ENCODE measurements at regions not wholly inside any gene's neighbourhood (a gene's known extent, or its start where the extent isn't known, plus 50 kb on each side); places are given as distances from the start of the nearest gene placed in this dataset.

DNA sequence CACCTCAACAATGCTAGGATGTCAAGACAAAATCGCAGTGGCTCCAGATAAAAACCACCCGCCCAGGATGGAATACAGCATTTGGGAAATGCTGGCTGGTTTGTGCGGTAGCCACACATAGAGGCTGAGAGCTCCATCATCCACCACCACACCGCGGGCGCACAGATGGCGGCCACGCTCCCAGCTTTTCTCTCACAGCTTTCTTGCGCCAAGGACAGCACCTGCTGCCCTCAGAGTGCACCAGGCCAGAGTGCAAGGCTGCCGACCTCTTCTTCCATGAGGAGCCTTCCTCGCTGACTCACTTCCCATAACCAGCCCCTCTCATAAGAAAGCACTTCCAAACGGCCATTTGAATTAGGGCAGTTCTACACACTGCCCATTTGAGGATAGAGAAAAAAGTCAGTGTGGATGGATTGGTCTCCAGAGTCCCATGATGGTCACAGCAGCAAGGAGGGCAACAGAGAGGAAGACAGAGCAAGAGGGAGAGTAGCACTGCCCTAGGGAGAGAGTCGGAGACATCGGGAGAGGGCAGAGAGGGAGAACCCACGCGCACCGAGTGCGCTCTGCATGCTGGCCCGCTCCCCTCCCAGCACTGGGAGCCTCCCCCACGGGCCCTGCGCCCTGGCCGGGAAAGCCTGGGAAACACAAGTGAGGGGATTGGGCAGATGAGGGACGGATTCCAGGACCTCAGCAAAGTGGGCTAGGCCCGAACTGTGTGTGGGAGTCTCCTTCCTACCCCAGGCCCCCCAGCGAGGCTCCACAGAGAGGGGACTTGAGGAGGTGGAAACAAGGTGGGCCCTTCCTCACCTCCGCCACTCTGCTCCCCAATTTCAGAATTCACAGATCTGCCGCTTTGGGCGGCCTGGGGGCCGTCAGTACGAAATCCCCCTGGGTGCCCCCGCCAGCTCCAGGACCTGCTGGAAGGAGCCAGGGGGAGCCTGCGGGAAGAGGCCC, 156.9 kb downstream of the USP12 start:
- Histone ChIP-seq H3K27ac (ENCODE audit: low read length) (no peak overlapping the region), H3K36me3 (ENCODE audit: control insufficient read depth, insufficient read depth, low read length) (no peaks in the 10 kb centered on the region), H3K27me3 (ENCODE audit: control insufficient read depth, insufficient read depth, low read length) (no peaks in the 10 kb centered on the region), H3K9me3 (ENCODE audit: control insufficient read depth, insufficient read depth, low read length) (no peaks in the 10 kb centered on the region), H3K4me3 (ENCODE audit: low read length) (no peak overlapping the region), H3K4me1 (ENCODE audit: control insufficient read depth, insufficient read depth, low read length) (peaks cover 2% of the 10 kb centered on the region; the same call in 1 of the 2 replicates)
- no CpG with 5 or more reads among the region's 32 CpGs for WGBS (ENCODE audit: insufficient coverage, insufficient read length)
- DNase-seq (ENCODE audit: low read depth, low spot score), result no peak

DNA sequence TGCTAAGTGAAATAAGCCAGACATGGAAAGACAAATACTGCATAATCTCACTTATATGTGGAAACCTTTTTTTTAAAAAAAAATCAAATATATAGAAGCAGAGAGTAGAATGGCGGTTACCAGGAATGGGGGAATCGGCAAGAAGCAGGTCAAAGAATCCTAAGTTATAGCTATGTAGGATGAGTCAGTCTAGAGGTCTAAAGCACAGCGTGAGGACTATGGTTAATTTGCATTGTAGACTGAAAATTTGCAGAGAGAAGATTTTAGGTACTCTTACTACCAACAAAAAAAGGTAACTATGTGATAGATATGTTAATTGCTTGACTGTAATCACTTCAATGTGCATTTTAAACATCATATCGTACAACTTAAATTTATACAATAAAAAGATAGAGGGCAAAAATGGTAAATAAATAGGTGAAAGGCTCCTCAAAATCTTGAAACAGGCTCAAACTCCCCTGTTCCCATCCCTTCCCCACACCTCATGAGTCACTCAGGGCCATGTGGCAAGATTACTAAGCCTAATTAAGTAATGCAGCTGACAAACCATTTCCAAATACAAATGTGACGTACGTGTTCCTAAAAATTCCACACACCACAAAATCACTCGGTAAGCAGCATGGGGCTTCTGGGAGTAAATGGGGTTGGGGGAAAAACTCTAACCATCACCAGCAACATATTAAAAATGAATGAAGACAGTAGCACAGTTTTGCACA, 159.0 kb downstream of the USP12 start:
- no CpG with 5 or more reads among the region's 7 CpGs for WGBS (ENCODE audit: insufficient coverage, insufficient read length)
- Histone ChIP-seq H3K36me3 (ENCODE audit: control insufficient read depth, insufficient read depth, low read length) (no peaks in the 10 kb centered on the region), H3K27me3 (ENCODE audit: control insufficient read depth, insufficient read depth, low read length) (no peaks in the 10 kb centered on the region), H3K4me1 (ENCODE audit: control insufficient read depth, insufficient read depth, low read length) (no peaks in the 10 kb centered on the region), H3K27ac (ENCODE audit: low read length) (no peak overlapping the region), H3K9me3 (ENCODE audit: control insufficient read depth, insufficient read depth, low read length) (no peaks in the 10 kb centered on the region), H3K4me3 (ENCODE audit: low read length) (no peak overlapping the region)
- no peak for DNase-seq (ENCODE audit: low read depth, low spot score)

GRCh38 chr13:27011661-27012060, 159.9 kb downstream of the USP12 start:
- no peaks in the 10 kb centered on the region for H3K36me3 ChIP-seq (ENCODE audit: control insufficient read depth, insufficient read depth, low read length)
- no peaks in the 10 kb centered on the region for H3K27me3 ChIP-seq (ENCODE audit: control insufficient read depth, insufficient read depth, low read length)
- no peak for DNase-seq (ENCODE audit: low read depth, low spot score)
- no peak overlapping the region for H3K4me3 ChIP-seq (ENCODE audit: low read length)
- H3K27ac ChIP-seq (ENCODE audit: low read length), result no peak overlapping the region
- H3K9me3 ChIP-seq (ENCODE audit: control insufficient read depth, insufficient read depth, low read length), result no peaks in the 10 kb centered on the region
- peaks cover under 1% of the 10 kb centered on the region; the same call in 1 of the 2 replicates for H3K4me1 ChIP-seq (ENCODE audit: control insufficient read depth, insufficient read depth, low read length)
- no CpG with 5 or more reads among the region's 5 CpGs for WGBS (ENCODE audit: insufficient coverage, insufficient read length)

- Histone ChIP-seq H3K36me3 (ENCODE audit: control insufficient read depth, insufficient read depth, low read length) (no peaks in the 10 kb centered on the region), H3K27ac (ENCODE audit: low read length) (no peak overlapping the region), H3K4me1 (ENCODE audit: control insufficient read depth, insufficient read depth, low read length) (peaks cover 2% of the 10 kb centered on the region; the same call in 1 of the 2 replicates), H3K27me3 (ENCODE audit: control insufficient read depth, insufficient read depth, low read length) (no peaks in the 10 kb centered on the region), H3K9me3 (ENCODE audit: control insufficient read depth, insufficient read depth, low read length) (no peaks in the 10 kb centered on the region), H3K4me3 (ENCODE audit: low read length) (no peak overlapping the region)
- WGBS (ENCODE audit: insufficient coverage, insufficient read length), result no CpG with 5 or more reads among the region's 3 CpGs
- no peak for DNase-seq (ENCODE audit: low read depth, low spot score)
Measured at GRCh38 chr13:27008733-27009132, 162.9 kb downstream of the USP12 start.

GRCh38 chr13:27007166-27007565, 164.4 kb downstream of the USP12 start:
- H3K27me3 ChIP-seq (ENCODE audit: control insufficient read depth, insufficient read depth, low read length), result no peaks in the 10 kb centered on the region

GRCh38 chr13:27006519-27007161, 165.0 kb downstream of the USP12 start:
- no peaks in the 10 kb centered on the region for H3K9me3 ChIP-seq (ENCODE audit: control insufficient read depth, insufficient read depth, low read length)
- H3K36me3 ChIP-seq (ENCODE audit: control insufficient read depth, insufficient read depth, low read length), result no peaks in the 10 kb centered on the region
- DNase-seq (ENCODE audit: low read depth, low spot score), result no peak
- H3K4me1 ChIP-seq (ENCODE audit: control insufficient read depth, insufficient read depth, low read length), result peaks cover 2% of the 10 kb centered on the region; the same call in 1 of the 2 replicates
- H3K4me3 ChIP-seq (ENCODE audit: low read length), result peak overlapping the region; percentile 15; the same call in 1 of the 2 replicates
- WGBS (ENCODE audit: insufficient coverage, insufficient read length), result no CpG with 5 or more reads among the region's 29 CpGs
- no peaks in the 10 kb centered on the region for H3K27me3 ChIP-seq (ENCODE audit: control insufficient read depth, insufficient read depth, low read length)
- no peak overlapping the region for H3K27ac ChIP-seq (ENCODE audit: low read length)

More at GRCh38 chr13:27007166-27007565, 164.4 kb downstream of the USP12 start:
- H3K4me3 ChIP-seq (ENCODE audit: low read length), result peak overlapping the region; percentile 15; the same call in 1 of the 2 replicates
- no peaks in the 10 kb centered on the region for H3K36me3 ChIP-seq (ENCODE audit: control insufficient read depth, insufficient read depth, low read length)
- peaks cover 2% of the 10 kb centered on the region; the same call in 1 of the 2 replicates for H3K4me1 ChIP-seq (ENCODE audit: control insufficient read depth, insufficient read depth, low read length)
- WGBS (ENCODE audit: insufficient coverage, insufficient read length), result no CpG with 5 or more reads among the region's 12 CpGs
- H3K9me3 ChIP-seq (ENCODE audit: control insufficient read depth, insufficient read depth, low read length), result no peaks in the 10 kb centered on the region
- DNase-seq (ENCODE audit: low read depth, low spot score), result no peak
- no peak overlapping the region for H3K27ac ChIP-seq (ENCODE audit: low read length)

DNA sequence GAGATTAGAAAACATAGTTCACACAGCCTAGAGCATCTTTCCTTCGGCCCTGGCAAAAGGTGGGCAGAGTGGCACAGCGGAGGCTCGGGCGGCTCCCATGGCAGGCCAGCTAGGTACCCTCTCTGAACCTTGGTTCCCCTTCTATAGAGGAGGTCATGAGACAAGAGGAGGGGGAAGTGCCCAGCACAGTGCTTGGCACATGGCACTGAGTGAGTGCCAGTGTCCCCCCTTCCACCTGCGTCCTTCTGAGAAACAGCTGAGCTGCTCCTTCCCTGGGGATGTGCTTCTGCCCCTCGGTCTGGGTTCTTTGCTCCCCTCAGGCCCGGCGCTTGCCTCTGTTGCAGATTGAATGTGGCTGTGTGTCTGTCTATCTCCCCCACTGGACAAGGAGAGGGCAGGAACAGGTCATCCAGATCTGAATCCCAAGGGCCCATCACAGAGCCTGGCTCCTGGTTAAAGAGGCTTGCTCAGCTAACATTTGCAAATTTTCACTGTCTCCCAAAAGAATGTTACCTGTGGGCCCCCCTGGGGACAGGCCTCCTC, 165.6 kb downstream of the USP12 start:
- Histone ChIP-seq H3K27me3 (ENCODE audit: control insufficient read depth, insufficient read depth, low read length) (no peaks in the 10 kb centered on the region), H3K36me3 (ENCODE audit: control insufficient read depth, insufficient read depth, low read length) (no peaks in the 10 kb centered on the region), H3K9me3 (ENCODE audit: control insufficient read depth, insufficient read depth, low read length) (no peaks in the 10 kb centered on the region), H3K4me1 (ENCODE audit: control insufficient read depth, insufficient read depth, low read length) (peaks cover 2% of the 10 kb centered on the region; the same call in 1 of the 2 replicates), H3K4me3 (ENCODE audit: low read length) (no peak overlapping the region), H3K27ac (ENCODE audit: low read length) (no peak overlapping the region)
- WGBS (ENCODE audit: insufficient coverage, insufficient read length), result no CpG with 5 or more reads among the region's 8 CpGs
- no peak for DNase-seq (ENCODE audit: low read depth, low spot score)

DNA sequence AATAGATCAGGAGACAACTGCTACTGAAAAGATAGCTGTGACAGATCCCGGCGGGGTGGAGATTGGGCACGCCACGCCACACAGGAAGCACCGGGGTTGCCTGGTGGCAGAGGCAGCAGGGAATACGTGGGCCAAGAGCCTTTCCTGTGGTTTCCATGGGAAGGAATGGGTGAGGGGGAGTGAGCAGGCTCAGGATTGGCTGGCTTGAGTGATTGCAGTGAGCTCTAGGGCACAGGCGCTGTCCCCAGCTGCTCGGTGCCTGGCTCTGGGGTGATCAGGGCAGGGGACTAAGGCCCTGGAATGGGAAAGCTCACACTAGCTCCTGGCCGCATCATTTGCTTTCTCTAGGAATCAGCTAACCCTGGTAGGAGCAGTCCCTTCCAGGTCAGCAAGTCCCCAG, 166.1 kb downstream of the USP12 start:
- no peak overlapping the region for H3K27ac ChIP-seq (ENCODE audit: low read length)
- no CpG with 5 or more reads among the region's 9 CpGs for WGBS (ENCODE audit: insufficient coverage, insufficient read length)
- no peaks in the 10 kb centered on the region for H3K27me3 ChIP-seq (ENCODE audit: control insufficient read depth, insufficient read depth, low read length)
- no peak for DNase-seq (ENCODE audit: low read depth, low spot score)
- H3K9me3 ChIP-seq (ENCODE audit: control insufficient read depth, insufficient read depth, low read length), result no peaks in the 10 kb centered on the region
- no peak overlapping the region for H3K4me3 ChIP-seq (ENCODE audit: low read length)
- no peaks in the 10 kb centered on the region for H3K36me3 ChIP-seq (ENCODE audit: control insufficient read depth, insufficient read depth, low read length)
- H3K4me1 ChIP-seq (ENCODE audit: control insufficient read depth, insufficient read depth, low read length), result peaks cover 2% of the 10 kb centered on the region; the same call in 1 of the 2 replicates

DNA sequence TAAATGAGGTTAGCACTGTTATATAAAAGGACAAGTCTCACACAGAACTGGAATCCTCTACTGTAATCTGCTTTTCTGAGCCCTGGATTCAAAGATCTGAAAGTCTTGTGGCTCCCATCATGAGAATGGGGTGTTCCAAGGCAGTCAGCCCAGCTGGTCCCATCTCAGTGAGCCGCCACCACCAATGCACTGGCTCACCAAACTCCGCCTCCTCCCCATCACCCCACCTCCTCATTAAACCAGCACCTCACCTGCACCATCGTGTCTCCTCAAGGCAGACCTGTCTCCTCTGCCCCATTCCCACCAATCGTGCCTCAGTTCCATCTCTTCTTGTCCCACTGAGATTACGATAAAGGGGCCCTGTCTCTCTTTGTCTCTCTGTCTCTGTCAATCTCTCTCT, 166.7 kb downstream of the USP12 start:
- Histone ChIP-seq H3K36me3 (ENCODE audit: control insufficient read depth, insufficient read depth, low read length) (no peaks in the 10 kb centered on the region), H3K9me3 (ENCODE audit: control insufficient read depth, insufficient read depth, low read length) (no peaks in the 10 kb centered on the region), H3K4me3 (ENCODE audit: low read length) (no peak overlapping the region), H3K27ac (ENCODE audit: low read length) (no peak overlapping the region), H3K27me3 (ENCODE audit: control insufficient read depth, insufficient read depth, low read length) (no peaks in the 10 kb centered on the region), H3K4me1 (ENCODE audit: control insufficient read depth, insufficient read depth, low read length) (peaks cover 2% of the 10 kb centered on the region; the same call in 1 of the 2 replicates)
- no CpG with 5 or more reads among the region's 5 CpGs for WGBS (ENCODE audit: insufficient coverage, insufficient read length)
- DNase-seq (ENCODE audit: low read depth, low spot score), result no peak

DNA sequence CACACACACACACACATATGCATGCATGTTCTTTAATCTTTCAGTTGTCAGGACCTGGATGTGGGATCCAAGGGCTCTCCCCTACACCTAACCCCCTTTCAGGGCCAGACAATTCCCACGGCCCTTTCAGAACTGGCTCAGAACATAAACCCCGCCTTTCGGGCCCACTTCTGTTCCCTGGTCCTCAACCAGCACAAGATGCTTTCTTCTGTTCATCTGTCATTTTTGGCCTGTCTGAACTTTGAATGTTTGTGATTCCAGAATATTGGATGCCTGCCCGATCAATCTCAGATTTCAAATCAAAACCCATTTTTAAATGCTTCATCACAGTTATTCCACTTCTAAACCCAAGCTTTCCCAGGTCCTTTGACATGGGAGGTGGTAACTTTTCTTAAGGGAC, 167.3 kb downstream of the USP12 start:
- Histone ChIP-seq H3K9me3 (ENCODE audit: control insufficient read depth, insufficient read depth, low read length) (no peaks in the 10 kb centered on the region), H3K27me3 (ENCODE audit: control insufficient read depth, insufficient read depth, low read length) (no peaks in the 10 kb centered on the region)
- WGBS (ENCODE audit: insufficient coverage, insufficient read length), result no CpG with 5 or more reads among the region's 4 CpGs

More for the DNA sequence above, 167.3 kb downstream of the USP12 start:
- Histone ChIP-seq H3K4me1 (ENCODE audit: control insufficient read depth, insufficient read depth, low read length) (peaks cover 2% of the 10 kb centered on the region; the same call in 1 of the 2 replicates), H3K27ac (ENCODE audit: low read length) (no peak overlapping the region), H3K4me3 (ENCODE audit: low read length) (no peak overlapping the region), H3K36me3 (ENCODE audit: control insufficient read depth, insufficient read depth, low read length) (no peaks in the 10 kb centered on the region)
- no peak for DNase-seq (ENCODE audit: low read depth, low spot score)

All from iPS DF 6.9 (cell line).